Nephron progenitor cell (in vitro differentiated cells): ENCODE measurements at regions not wholly inside any gene's neighbourhood (a gene's known extent, or its start where the extent isn't known, plus 50 kb on each side); places are given as distances from the start of the nearest gene placed in this dataset.

ENCODE experiments used
- DNase-seq: peaks from one replicate; pipeline ENCODE4 v3.0.0; 2021
- H3K27ac Mint-ChIP-seq: 2 replicates; pipeline ENCODE4 v1.8.0; 2021; ENCODE audit warnings: mild to moderate bottlenecking, moderate library complexity, mixed read lengths
- H3K27me3 Mint-ChIP-seq: 2 replicates; pipeline ENCODE4 v1.8.0; 2021; ENCODE audit warnings: mild to moderate bottlenecking, low read depth, mixed read lengths; ENCODE audit not compliant: poor library complexity
- H3K36me3 Mint-ChIP-seq: 2 replicates; pipeline ENCODE4 v1.8.0; 2021; ENCODE audit warnings: low read depth, mixed read lengths
- H3K4me1 Mint-ChIP-seq: 2 replicates; pipeline ENCODE4 v1.8.0; 2021; ENCODE audit warnings: mixed read lengths
- H3K4me3 Mint-ChIP-seq: 2 replicates; pipeline ENCODE4 v1.8.0; 2021; ENCODE audit warnings: mild to moderate bottlenecking, moderate library complexity, mixed read lengths
- H3K9me3 Mint-ChIP-seq: 2 replicates; pipeline ENCODE4 v1.8.0; 2021; ENCODE audit warnings: mild to moderate bottlenecking, moderate library complexity, mixed read lengths
- TF ChIP-seq, protein P1 (sequence below): fragments of 200-600 bp; sonication (generic); IDR thresholded peaks from 2 replicates; pipeline ENCODE4 v1.5.0; 2021; ENCODE audit warnings: antibody characterized with exemption

DNA sequence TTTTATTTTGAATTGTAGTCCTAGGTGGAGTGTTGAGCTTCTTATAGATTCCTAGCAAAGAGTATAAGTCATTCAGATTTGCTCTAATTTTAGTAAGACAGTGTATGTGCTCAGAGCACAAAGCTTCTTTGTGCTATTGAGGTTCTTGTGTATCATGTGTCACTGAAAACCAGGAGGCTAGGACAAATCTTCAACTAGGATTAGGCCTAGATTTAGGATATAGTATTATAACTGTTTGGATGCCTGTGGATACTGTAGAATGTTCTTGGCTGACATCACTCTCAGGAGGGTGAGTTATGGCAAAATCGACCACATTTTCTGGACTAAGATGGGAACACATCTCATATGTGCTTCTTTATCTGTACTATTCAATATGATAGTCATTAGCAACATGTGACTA is 86.5 kb downstream of the DHRS2 start:
- H3K27me3 Mint-ChIP-seq, result peaks cover 11% of the 10 kb centered on the region
- DNase-seq, result no peak
- H3K27ac Mint-ChIP-seq, result no peak overlapping the region
- H3K4me1 Mint-ChIP-seq, result no peaks in the 10 kb centered on the region
- H3K9me3 Mint-ChIP-seq, result peaks cover 3% of the 10 kb centered on the region
- H3K4me3 Mint-ChIP-seq, result no peak overlapping the region
- TF ChIP-seq, protein P1, sequence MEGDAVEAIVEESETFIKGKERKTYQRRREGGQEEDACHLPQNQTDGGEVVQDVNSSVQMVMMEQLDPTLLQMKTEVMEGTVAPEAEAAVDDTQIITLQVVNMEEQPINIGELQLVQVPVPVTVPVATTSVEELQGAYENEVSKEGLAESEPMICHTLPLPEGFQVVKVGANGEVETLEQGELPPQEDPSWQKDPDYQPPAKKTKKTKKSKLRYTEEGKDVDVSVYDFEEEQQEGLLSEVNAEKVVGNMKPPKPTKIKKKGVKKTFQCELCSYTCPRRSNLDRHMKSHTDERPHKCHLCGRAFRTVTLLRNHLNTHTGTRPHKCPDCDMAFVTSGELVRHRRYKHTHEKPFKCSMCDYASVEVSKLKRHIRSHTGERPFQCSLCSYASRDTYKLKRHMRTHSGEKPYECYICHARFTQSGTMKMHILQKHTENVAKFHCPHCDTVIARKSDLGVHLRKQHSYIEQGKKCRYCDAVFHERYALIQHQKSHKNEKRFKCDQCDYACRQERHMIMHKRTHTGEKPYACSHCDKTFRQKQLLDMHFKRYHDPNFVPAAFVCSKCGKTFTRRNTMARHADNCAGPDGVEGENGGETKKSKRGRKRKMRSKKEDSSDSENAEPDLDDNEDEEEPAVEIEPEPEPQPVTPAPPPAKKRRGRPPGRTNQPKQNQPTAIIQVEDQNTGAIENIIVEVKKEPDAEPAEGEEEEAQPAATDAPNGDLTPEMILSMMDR, result no peak
- H3K36me3 Mint-ChIP-seq, result no peaks in the 10 kb centered on the region

DNA sequence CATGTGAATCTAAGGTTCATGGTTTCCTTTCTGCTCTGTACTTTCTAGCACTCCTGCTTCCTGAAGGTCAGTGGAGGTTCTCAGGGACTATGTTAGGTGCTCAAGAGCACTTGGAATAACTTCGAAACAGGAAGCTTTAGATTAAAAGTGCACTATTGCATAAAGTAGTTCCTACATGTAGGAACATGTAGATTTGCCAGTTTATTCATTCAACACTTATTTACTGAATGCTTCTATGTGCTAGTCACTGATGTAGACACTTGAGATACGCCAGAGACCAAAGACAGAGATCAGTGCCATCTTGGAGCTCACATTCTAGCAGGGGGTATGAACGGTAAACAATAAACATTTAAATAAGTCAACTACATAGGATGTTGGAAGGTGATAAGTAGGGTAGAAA is 87.7 kb downstream of the DHRS2 start:
- H3K9me3 Mint-ChIP-seq, result peaks cover 3% of the 10 kb centered on the region
- H3K4me1 Mint-ChIP-seq, result no peaks in the 10 kb centered on the region
- no peaks in the 10 kb centered on the region for H3K36me3 Mint-ChIP-seq
- peaks cover 14% of the 10 kb centered on the region for H3K27me3 Mint-ChIP-seq
- DNase-seq, result no peak
- no peak overlapping the region for H3K27ac Mint-ChIP-seq
- no peak overlapping the region for H3K4me3 Mint-ChIP-seq
- TF ChIP-seq, protein P1, result no peak

DNA sequence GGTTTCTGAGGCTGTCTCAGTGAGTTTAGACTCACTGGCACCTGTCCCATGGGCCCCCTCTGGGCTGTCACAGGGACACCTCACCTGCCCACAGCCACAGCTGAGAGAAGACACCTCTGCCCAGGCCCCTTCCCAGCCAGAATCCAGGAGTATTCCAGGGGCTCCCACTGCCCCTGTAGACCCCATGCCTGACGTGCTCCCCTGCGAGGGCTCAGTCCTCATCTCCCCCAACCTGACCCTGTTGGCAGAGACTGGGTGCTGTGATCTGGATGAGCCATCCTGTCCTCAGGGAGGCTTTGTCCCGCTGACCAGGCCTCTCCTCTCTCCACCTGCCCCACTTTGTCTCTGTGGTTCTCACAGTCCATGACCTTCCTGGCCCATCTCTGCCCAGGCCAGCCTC is 89.4 kb downstream of the DHRS2 start:
- no peak for DNase-seq
- TF ChIP-seq, protein P1, result no peak
- H3K36me3 Mint-ChIP-seq, result no peaks in the 10 kb centered on the region
- H3K27ac Mint-ChIP-seq, result no peak overlapping the region
- H3K9me3 Mint-ChIP-seq, result peaks cover 3% of the 10 kb centered on the region
- H3K4me1 Mint-ChIP-seq, result no peaks in the 10 kb centered on the region
- H3K4me3 Mint-ChIP-seq, result no peak overlapping the region
- H3K27me3 Mint-ChIP-seq, result peaks cover 14% of the 10 kb centered on the region

DNA sequence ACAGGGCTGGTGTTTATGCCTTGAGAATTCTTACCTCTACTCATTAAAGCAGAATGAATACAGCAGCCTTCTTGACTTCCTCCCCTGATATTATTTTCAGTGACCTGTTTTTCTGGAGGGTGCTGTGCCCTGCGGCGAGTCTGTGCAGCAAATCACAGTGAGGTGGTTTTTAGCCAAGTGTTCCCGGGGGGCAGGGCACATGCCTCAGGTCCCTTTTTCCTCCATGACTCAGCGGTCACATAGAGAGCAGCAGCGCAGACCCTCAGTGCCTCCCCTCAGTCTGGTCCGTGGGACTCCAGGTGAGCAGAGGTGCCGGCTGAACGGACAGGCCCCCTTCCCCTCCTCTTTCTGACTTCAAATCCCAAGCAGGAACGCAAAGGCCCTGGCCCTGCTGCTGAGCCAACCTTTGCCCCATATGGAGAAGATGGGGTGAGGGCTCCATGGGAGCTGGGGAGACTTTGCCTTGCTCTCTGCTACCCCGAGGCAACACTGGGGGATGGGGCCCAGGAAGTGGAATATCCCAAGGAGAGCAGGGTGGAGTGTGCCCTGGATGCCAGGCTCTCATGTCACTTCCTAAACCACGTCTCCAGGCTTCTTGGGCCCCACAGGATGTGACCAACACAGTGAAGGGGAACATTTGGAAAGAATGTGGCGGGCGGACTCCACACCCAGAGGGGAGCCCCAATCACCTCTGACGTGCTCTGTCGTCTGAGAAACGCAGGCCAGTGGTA is 90.0 kb downstream of the DHRS2 start:
- Mint-ChIP-seq H3K9me3 (no peaks in the 10 kb centered on the region), H3K27me3 (peaks cover 10% of the 10 kb centered on the region), H3K4me1 (no peaks in the 10 kb centered on the region), H3K27ac (no peak overlapping the region), H3K36me3 (no peaks in the 10 kb centered on the region), H3K4me3 (no peak overlapping the region)
- TF ChIP-seq, protein P1, result no peak
- DNase-seq, result no peak

DNA sequence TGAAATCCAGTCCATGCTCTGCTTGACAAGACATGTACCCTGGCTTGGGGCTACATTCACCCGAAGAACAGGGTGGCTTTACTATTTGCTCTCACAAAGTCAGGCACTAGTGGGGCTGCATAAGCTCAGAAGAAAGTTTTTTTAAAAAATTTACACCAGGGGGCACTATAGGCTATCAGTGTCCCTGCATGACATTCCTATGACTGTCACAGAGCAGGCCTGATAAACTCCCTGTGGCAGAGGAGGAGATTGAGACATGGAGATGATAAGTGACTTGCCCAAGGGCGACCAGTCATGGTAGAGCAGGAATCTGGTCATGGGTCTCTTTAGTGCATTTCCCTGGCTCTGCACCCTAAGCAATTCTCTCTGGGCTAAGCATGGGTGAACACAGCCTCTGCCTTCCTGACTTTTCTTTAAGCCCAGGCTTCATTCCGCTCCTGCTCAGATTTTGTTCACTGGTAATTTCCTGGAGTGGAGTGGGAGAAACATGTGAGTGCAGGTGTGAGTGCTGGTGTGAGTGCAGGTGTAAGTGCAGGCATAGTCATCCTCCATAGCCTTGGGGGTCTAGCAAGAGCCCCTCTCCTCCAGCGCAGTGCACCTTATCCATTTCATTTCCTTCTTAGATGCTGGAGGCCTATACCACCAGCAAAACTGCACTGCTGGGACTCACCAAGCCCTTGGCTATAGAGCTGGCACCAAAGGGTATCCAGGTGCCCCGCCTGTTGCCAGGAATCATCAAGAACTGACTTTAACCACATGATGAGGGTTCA is 91.6 kb downstream of the DHRS2 start:
- H3K4me1 Mint-ChIP-seq, result no peaks in the 10 kb centered on the region
- H3K36me3 Mint-ChIP-seq, result no peaks in the 10 kb centered on the region
- TF ChIP-seq, protein P1, result peak; percentile 10
- DNase-seq, result no peak
- peaks cover 4% of the 10 kb centered on the region for H3K9me3 Mint-ChIP-seq
- no peak overlapping the region for H3K27ac Mint-ChIP-seq
- H3K4me3 Mint-ChIP-seq, result no peak overlapping the region
- H3K27me3 Mint-ChIP-seq, result peaks cover 3% of the 10 kb centered on the region
